ENCODE measurements at regions not wholly inside any gene's neighbourhood (a gene's known extent, or its start where the extent isn't known, plus 50 kb on each side); places are given as distances from the start of the nearest gene placed in this dataset.
"Not testable (repeated sequence)": the region's sequence is repeated elsewhere in the genome, so short reads cannot be mapped to it uniquely, and the experiment has no call there.

DNA sequence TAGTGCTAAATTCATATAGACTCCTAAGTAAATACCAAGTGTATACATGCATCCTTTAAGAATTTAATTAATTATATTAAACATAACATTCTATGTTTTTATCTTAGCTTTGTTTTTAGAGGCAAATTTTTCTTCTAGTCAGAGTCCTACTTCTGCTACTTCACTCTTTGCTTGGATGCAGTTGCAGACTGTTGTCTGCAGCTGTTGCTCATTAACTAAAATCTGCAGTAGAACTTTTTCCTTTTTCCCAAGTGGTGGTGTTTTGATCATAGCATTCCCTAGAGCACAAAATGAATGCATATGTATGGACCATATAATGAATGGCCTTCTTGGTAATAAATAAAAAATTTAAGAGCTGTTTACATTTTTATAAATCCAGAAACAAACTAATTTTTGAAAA lies 198.3 kb downstream of the CASP12 start:
- DNase-seq, result no peak

GRCh38 chr11:104695065-104695463 lies 203.2 kb downstream of the CASP12 start:
- DNase-seq, result no peak

DNA sequence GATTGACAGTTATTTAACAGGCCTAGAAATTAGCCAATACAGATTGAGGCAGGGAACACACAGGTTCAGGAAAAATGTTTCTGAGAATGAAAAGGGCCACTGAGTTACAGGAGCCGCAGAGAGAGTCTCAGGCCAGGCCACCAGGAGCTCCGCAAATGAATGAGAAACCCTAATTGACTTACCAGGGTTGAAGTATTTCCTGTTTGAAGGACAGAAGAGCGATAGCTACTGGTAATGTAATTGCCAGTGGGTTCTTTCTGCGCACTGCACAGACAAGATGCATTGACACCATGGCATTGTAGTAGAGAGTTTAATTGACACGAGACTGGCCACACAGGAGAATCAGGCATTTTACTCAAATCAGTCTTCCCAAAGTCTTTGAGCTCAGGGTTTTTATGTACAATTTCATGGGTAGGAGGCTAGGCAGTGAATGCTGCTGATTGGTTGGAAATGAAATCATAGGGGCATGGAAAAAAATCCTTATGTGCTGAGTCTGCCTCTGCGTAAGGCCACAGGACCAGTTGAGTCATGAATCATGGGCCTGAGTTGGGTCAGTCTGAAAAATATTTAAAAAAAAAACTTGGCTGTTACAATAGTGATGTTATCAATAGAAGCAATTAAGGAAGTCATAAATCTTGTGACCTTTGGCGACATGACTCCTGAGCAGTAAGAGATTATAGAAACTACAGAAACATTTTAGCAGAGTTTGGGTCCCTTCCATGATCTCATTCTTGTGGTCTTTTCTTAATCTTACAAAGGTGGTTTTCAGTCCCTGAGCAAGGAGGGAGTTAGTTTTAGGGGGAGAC lies 203.8 kb downstream of the CASP12 start:
- no peak for DNase-seq

- no peak for DNase-seq
Measured at GRCh38 chr11:104692751-104693150, 205.5 kb downstream of the CASP12 start.

GRCh38 chr11:104691129-104691528 lies 207.1 kb downstream of the CASP12 start:
- no peak for DNase-seq

- no peak for DNase-seq
Measured at GRCh38 chr11:104690241-104690640, 208.0 kb downstream of the CASP12 start.

- DNase-seq, result no peak
Measured at GRCh38 chr11:104688731-104689130, 209.5 kb downstream of the CASP12 start.

GRCh38 chr11:104682206-104682605 lies 216.1 kb downstream of the CASP12 start:
- no peak for DNase-seq

DNA sequence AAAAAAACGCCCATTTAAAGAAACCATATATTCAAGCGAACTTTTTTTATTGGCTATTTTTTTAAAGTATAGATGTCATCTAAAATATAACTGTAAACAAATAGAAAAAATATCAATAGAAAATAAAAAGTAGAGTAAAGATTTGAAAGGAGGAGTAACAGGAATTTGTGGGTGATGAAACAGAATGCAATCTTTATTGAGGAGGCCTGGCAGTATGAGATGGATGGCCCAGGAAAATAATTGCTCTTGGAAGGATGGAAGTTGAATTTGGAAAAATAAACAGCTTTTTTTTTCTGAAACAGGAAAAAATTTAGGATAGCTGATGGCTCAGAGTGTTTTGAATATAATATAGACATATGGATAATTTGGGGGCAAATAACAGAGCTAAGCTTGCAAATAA lies 219.0 kb downstream of the CASP12 start:
- no peak for DNase-seq

GRCh38 chr11:104678408-104678807 lies 219.9 kb downstream of the CASP12 start:
- DNase-seq, result no peak

GRCh38 chr11:104677069-104677468 lies 221.2 kb downstream of the CASP12 start:
- not testable (repeated sequence) for DNase-seq

DNA sequence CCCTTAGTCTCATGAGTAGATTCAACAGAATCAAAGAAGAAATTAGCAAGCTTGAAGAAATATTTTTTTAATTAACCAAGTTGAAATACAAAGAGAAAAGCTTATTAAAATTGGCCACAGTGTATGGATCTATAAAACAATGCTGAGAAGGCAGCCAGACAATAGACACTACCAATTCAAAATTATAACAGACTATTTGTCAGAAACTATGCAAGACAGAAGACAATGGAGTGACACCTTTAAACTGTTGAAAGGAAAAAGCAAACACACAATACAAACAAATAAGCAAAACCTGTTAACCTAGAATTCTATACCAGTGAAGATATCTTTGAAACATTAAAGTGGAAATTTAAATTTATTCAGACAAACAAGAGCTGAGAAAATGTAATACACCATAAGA lies 225.4 kb downstream of the CASP12 start:
- no peak for DNase-seq

GRCh38 chr11:104668797-104669463 lies 229.3 kb downstream of the CASP12 start:
- DNase-seq, result no peak

DNA sequence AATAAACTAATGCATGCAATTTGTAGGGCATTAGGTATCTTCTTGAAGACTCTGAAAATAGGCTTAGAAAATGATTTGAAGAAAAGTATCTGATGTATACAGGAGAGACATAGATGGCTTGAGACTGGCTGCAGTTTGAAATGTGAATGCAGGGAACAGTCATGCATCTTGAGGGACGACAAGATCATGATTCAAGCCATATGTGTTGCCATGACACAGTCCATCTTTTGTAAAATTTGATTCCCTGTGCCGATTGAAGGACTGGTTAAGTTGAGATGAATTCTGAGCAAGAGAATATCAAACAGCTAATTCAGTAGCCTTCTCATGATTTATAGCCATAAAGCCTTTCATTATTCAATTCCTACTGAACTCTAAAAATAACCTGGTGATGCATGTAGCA lies 231.6 kb downstream of the CASP12 start:
- no peak for DNase-seq

DNA sequence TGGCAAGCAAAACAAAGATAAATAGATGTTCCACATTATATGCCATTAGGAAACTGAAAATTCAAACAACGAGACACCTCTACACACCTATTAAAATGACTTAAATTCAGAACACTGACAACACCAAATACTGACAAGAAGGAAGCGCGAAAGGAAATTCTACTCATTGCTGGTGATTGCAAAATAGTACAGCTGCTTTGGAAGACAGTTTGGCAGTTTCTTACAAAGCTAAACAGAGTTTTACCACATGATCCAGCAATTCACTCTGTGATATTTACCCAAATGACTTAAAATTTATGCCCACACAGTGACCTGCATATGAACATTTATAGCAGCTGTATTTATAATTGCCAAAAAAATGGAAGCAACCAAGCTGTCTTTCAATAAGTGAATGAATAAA lies 232.6 kb downstream of the CASP12 start:
- DNase-seq, result no peak

- no peak for DNase-seq
Measured at GRCh38 chr11:104663190-104664140, 234.8 kb downstream of the CASP12 start.

- DNase-seq, result no peak
Measured at GRCh38 chr11:104661901-104662300, 236.4 kb downstream of the CASP12 start.

DNA sequence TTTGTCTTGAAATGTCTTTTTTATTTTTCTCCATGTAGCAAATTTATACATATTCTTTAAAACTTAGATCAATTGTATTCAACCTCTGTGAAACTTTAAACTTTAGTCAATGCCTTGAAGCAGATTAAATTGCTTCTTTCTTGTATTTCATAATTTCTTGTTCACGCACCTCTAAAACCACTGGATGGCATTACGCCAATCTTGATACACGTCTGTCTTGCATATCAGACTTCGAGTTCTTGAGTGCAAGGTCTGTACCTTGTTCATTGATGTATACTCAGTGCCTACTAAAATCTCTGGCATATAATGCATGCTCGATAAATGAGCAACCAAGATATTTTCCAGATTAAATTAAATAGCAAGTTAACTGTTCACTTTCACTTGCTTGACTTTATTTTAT lies 236.8 kb downstream of the CASP12 start:
- no peak for DNase-seq

- DNase-seq, result no peak
Measured at GRCh38 chr11:104658177-104658576, 240.1 kb downstream of the CASP12 start.

DNA sequence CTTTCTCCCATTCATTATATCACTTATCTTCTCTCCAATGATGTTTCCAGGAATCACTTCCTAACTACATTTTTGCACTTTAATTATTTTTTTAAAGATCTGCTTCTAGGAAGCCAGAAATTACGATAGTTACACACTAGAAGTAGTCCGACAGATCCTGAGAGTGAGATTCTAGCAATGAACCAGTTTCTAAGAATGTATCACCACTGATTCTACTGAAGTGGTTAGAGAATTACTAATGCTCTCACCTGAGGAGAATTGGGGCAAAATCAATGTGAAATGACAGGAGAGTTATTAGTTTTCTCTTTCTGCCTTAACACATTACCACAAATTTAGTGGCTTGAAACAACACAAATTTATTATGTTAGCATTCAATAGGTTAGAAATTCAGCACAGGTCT lies 241.2 kb downstream of the CASP12 start:
- DNase-seq, result no peak

DNA sequence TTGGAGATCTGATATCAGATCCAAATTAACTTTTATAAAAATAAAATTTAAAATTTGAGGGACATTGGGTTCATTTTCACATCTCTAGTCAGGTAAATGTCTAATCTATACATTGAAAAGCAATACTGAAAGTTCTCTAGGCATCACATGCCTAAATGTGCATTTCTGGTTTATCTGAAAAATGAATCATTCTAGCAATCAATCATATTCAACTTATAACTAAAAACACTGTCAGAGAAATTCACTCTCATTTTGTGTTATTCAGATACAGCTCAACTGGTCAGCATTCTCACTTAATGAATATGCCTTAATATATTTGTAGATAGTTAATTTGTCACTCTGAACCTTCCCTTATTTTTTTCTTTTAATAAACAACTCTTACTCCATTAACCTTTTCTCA lies 243.2 kb downstream of the CASP12 start:
- DNase-seq, result no peak

DNA sequence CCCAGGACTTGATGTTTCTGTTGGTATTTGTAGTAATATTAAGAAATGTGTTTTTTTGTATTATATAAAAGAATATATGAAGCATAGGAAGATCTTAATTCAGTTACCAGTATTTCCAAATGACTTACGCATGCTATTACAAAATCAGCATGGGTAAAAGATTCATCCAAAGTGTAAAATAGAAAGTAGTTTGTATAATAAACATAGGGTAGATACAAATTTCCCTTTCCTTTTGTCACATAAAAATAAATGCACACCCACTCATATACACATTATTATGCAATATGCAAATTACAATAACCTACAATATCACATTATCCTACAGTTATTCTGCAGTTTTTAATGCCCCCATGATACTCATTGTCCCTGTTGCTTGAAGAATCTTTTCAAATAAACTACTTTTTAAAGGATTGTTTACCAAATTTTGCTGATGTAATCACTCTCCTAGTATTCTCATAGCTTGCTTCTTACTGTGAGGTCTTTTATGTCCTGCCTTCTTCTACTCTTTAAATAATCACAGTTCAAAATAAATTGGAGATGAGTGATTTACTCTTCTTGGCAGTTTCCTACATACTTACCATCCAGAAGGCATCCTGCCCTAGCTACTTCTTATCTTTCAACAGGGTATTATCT lies 244.0 kb downstream of the CASP12 start:
- no peak for DNase-seq

- DNase-seq, result no peak
Measured at GRCh38 chr11:104653407-104653806, 244.9 kb downstream of the CASP12 start.
